GM18520 (cell line): ENCODE measurements at regions not wholly inside any gene's neighbourhood (a gene's known extent, or its start where the extent isn't known, plus 50 kb on each side); places are given as distances from the start of the nearest gene placed in this dataset.
A peak's percentile ranks its signal among the peaks of the same experiment; 100 is the strongest.
"Not testable (repeated sequence)": the region's sequence is repeated elsewhere in the genome, so short reads cannot be mapped to it uniquely, and the experiment has no call there.

Experiments
- ATAC-seq: cut with Tn5 transposase; IDR thresholded peaks from one replicate; pipeline ENCODE4 v1.9.1; 2021; ENCODE audit not compliant: unreplicated experiment

GRCh38 chr1:219074084-219074728 lies 99.5 kb upstream of the LYPLAL1 start:
- ATAC-seq: no peak

GRCh38 chr1:219075121-219075879 lies 98.4 kb upstream of the LYPLAL1 start:
- no peak for ATAC-seq

- no peak for ATAC-seq
Observed at GRCh38 chr1:219076326-219076937, 97.2 kb upstream of the LYPLAL1 start.

- ATAC-seq: not testable (repeated sequence)
Observed at GRCh38 chr1:219077767-219078166, 95.9 kb upstream of the LYPLAL1 start.

GRCh38 chr1:219081943-219082925 lies 91.4 kb upstream of the LYPLAL1 start:
- peak; percentile 67 for ATAC-seq

GRCh38 chr1:219083631-219084030 lies 90.0 kb upstream of the LYPLAL1 start:
- no peak for ATAC-seq

- ATAC-seq: no peak
Observed at GRCh38 chr1:219085082-219085481, 88.6 kb upstream of the LYPLAL1 start.

GRCh38 chr1:219085988-219086387 lies 87.7 kb upstream of the LYPLAL1 start:
- ATAC-seq: no peak

- ATAC-seq: no peak
Observed at GRCh38 chr1:219086956-219087469, 86.7 kb upstream of the LYPLAL1 start.

- no peak for ATAC-seq
Observed at GRCh38 chr1:219088778-219089557, 84.7 kb upstream of the LYPLAL1 start.

GRCh38 chr1:219090607-219091006 lies 83.1 kb upstream of the LYPLAL1 start:
- peak; percentile 67 for ATAC-seq

GRCh38 chr1:219092206-219092605 lies 81.5 kb upstream of the LYPLAL1 start:
- no peak for ATAC-seq

GRCh38 chr1:219099307-219099706 lies 74.4 kb upstream of the LYPLAL1 start:
- peak; percentile 46 for ATAC-seq

GRCh38 chr1:219100059-219100458 lies 73.6 kb upstream of the LYPLAL1 start:
- no peak for ATAC-seq

GRCh38 chr1:219102466-219102865 lies 71.2 kb upstream of the LYPLAL1 start:
- not testable (repeated sequence) for ATAC-seq

- ATAC-seq: no peak
Observed at GRCh38 chr1:219105893-219106292, 67.8 kb upstream of the LYPLAL1 start.

- no peak for ATAC-seq
Observed at GRCh38 chr1:219109424-219110018, 64.2 kb upstream of the LYPLAL1 start.

GRCh38 chr1:219113261-219113660 lies 60.4 kb upstream of the LYPLAL1 start:
- no peak for ATAC-seq

GRCh38 chr1:219114014-219114413 lies 59.7 kb upstream of the LYPLAL1 start:
- ATAC-seq: no peak

GRCh38 chr1:219119839-219120238 lies 53.8 kb upstream of the LYPLAL1 start:
- ATAC-seq: no peak
